Breast epithelium (tissue), 3 donors: ENCODE measurements at regions not wholly inside any gene's neighbourhood (a gene's known extent, or its start where the extent isn't known, plus 50 kb on each side); places are given as distances from the start of the nearest gene placed in this dataset.
"Not testable (repeated sequence)": the region's sequence is repeated elsewhere in the genome, so short reads cannot be mapped to it uniquely, and the experiment has no call there.

Source experiments
- POLR2A ChIP-seq: fragments of 450-650 bp; IDR thresholded peaks from one replicate; pipeline ENCODE4 v1.6.1; 2016; ENCODE audit warnings: antibody characterized with exemption, mild to moderate bottlenecking, moderate library complexity
- TF ChIP-seq, protein P1 (sequence below), 3 donors: fragments of 450-650 bp; IDR thresholded peaks; one replicate each; pipeline ENCODE4 v1.5.1; 2016 to 2017; ENCODE audit warnings: antibody characterized with exemption in 3 of 3, mild to moderate bottlenecking in 3 of 3, moderate library complexity in 3 of 3

DNA sequence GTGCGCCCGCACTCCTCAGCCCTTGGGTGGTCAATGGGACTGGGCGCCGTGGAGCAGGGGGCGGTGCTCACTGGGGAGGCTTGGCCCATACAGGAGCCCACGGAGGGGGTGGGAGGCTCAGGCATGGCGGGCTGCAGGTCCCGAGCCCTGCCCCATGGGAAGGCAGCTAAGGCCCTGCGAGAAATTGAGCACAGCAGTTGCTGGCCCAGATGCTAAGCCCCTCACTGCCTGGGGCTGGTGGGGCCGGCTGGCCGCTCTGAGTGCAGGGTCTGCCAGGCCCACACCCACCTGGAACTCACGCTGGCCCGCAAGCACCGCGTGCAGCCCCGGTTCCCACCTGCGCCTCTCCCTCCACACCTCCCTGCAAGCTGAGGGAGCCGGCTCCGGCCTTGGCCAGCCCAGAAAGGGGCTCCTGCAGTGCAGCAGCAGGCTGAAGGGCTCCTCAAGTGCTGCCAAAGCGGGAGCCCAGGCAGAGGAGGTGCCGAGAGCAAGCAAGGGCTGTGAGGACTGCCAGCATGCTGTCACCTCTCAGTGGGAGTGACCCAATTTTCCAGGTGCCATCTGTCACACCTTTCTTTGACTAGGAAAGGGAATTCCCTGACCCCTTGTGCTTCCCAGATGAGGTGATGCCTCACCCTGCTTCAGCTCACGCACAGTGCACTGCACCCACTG, 642.3 kb upstream of the SYNCRIP start:
- TF ChIP-seq, protein P1, sequence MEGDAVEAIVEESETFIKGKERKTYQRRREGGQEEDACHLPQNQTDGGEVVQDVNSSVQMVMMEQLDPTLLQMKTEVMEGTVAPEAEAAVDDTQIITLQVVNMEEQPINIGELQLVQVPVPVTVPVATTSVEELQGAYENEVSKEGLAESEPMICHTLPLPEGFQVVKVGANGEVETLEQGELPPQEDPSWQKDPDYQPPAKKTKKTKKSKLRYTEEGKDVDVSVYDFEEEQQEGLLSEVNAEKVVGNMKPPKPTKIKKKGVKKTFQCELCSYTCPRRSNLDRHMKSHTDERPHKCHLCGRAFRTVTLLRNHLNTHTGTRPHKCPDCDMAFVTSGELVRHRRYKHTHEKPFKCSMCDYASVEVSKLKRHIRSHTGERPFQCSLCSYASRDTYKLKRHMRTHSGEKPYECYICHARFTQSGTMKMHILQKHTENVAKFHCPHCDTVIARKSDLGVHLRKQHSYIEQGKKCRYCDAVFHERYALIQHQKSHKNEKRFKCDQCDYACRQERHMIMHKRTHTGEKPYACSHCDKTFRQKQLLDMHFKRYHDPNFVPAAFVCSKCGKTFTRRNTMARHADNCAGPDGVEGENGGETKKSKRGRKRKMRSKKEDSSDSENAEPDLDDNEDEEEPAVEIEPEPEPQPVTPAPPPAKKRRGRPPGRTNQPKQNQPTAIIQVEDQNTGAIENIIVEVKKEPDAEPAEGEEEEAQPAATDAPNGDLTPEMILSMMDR (IDR thresholded peaks at IDR 0.05), result not testable (repeated sequence)
- not testable (repeated sequence) for TF ChIP-seq POLR2A
